ENCODE measurements at regions not wholly inside any gene's neighbourhood (a gene's known extent, or its start where the extent isn't known, plus 50 kb on each side); places are given as distances from the start of the nearest gene placed in this dataset.
"Not testable (repeated sequence)": the region's sequence is repeated elsewhere in the genome, so short reads cannot be mapped to it uniquely, and the experiment has no call there.

GRCh38 chr2:94602466-94602865 is 268.8 kb upstream of the TEKT4 start:
- Histone ChIP-seq H3K27me3 (ENCODE audit: insufficient read depth, low read length) (no peaks in the 10 kb centered on the region), H3K9me3 (ENCODE audit: insufficient read depth, low read depth, low read length) (peaks cover 43% of the 10 kb centered on the region), H3K36me3 (ENCODE audit: insufficient read depth, low read length) (no peaks in the 10 kb centered on the region), H3K27ac (ENCODE audit: low read depth, low read length) (no peak overlapping the region), H3K4me3 (ENCODE audit: low read length) (no peak overlapping the region), H3K9ac (ENCODE audit: low read depth, low read length) (no peak overlapping the region), H3K4me1 (ENCODE audit: insufficient read depth, low read length) (no peaks in the 10 kb centered on the region)
- 82% methylated on average over 7 of the region's 7 CpGs for whole genome bisulfite sequencing

- H3K36me3 ChIP-seq (ENCODE audit: insufficient read depth, low read length) = no peaks in the 10 kb centered on the region
- no peak overlapping the region for H3K27ac ChIP-seq (ENCODE audit: low read depth, low read length)
- H3K9ac ChIP-seq (ENCODE audit: low read depth, low read length) = no peak overlapping the region
- 95% methylated on average over 39 of the region's 39 CpGs for WGBS
- H3K4me1 ChIP-seq (ENCODE audit: insufficient read depth, low read length) = no peaks in the 10 kb centered on the region
- no peaks in the 10 kb centered on the region for H3K27me3 ChIP-seq (ENCODE audit: insufficient read depth, low read length)
- no peak overlapping the region for H3K4me3 ChIP-seq (ENCODE audit: low read length)
- H3K9me3 ChIP-seq (ENCODE audit: insufficient read depth, low read depth, low read length) = peaks cover 27% of the 10 kb centered on the region
Observed at GRCh38 chr2:94622113-94622618, 249.1 kb upstream of the TEKT4 start.

- not testable (repeated sequence) for H3K4me3 ChIP-seq (ENCODE audit: low read length); H3K36me3 ChIP-seq (ENCODE audit: insufficient read depth, low read length); H3K27me3 ChIP-seq (ENCODE audit: insufficient read depth, low read length); H3K9ac ChIP-seq (ENCODE audit: low read depth, low read length); H3K4me1 ChIP-seq (ENCODE audit: insufficient read depth, low read length); H3K27ac ChIP-seq (ENCODE audit: low read depth, low read length)
- peaks cover 11% of the 10 kb centered on the region; the same call in 1 of the 2 replicates for H3K9me3 ChIP-seq (ENCODE audit: insufficient read depth, low read depth, low read length)
- WGBS = no CpG with 5 or more reads among the region's 1 CpG
Observed at GRCh38 chr2:94628953-94629352, 242.3 kb upstream of the TEKT4 start.

- H3K9me3 ChIP-seq (ENCODE audit: insufficient read depth, low read depth, low read length); H3K4me1 ChIP-seq (ENCODE audit: insufficient read depth, low read length); H3K9ac ChIP-seq (ENCODE audit: low read depth, low read length); H3K27ac ChIP-seq (ENCODE audit: low read depth, low read length); H3K27me3 ChIP-seq (ENCODE audit: insufficient read depth, low read length); H3K4me3 ChIP-seq (ENCODE audit: low read length); H3K36me3 ChIP-seq (ENCODE audit: insufficient read depth, low read length): not testable (repeated sequence)
- WGBS = 80% methylated on average over 1 of the region's 2 CpGs
Observed at GRCh38 chr2:94641397-94641796, 229.8 kb upstream of the TEKT4 start.

GRCh38 chr2:94652131-94652530 is 219.1 kb upstream of the TEKT4 start:
- H3K27ac ChIP-seq (ENCODE audit: low read depth, low read length); H3K27me3 ChIP-seq (ENCODE audit: insufficient read depth, low read length); H3K4me1 ChIP-seq (ENCODE audit: insufficient read depth, low read length); H3K36me3 ChIP-seq (ENCODE audit: insufficient read depth, low read length); H3K9ac ChIP-seq (ENCODE audit: low read depth, low read length); H3K4me3 ChIP-seq (ENCODE audit: low read length): not testable (repeated sequence)
- peaks cover 13% of the 10 kb centered on the region for H3K9me3 ChIP-seq (ENCODE audit: insufficient read depth, low read depth, low read length)
- 81% methylated on average over 4 of the region's 5 CpGs for WGBS

- H3K4me3 ChIP-seq (ENCODE audit: low read length); H3K27ac ChIP-seq (ENCODE audit: low read depth, low read length); H3K36me3 ChIP-seq (ENCODE audit: insufficient read depth, low read length); H3K4me1 ChIP-seq (ENCODE audit: insufficient read depth, low read length); H3K9ac ChIP-seq (ENCODE audit: low read depth, low read length); H3K27me3 ChIP-seq (ENCODE audit: insufficient read depth, low read length): not testable (repeated sequence)
- H3K9me3 ChIP-seq (ENCODE audit: insufficient read depth, low read depth, low read length) = peaks cover 25% of the 10 kb centered on the region
- 77% methylated on average over 1 of the region's 1 CpG for WGBS
Observed at GRCh38 chr2:94669858-94670257, 201.4 kb upstream of the TEKT4 start.

GRCh38 chr2:94694236-94694635 is 177.0 kb upstream of the TEKT4 start:
- not testable (repeated sequence) for H3K9ac ChIP-seq (ENCODE audit: low read depth, low read length); H3K27ac ChIP-seq (ENCODE audit: low read depth, low read length); H3K4me1 ChIP-seq (ENCODE audit: insufficient read depth, low read length); H3K36me3 ChIP-seq (ENCODE audit: insufficient read depth, low read length); H3K27me3 ChIP-seq (ENCODE audit: insufficient read depth, low read length); H3K4me3 ChIP-seq (ENCODE audit: low read length)
- H3K9me3 ChIP-seq (ENCODE audit: insufficient read depth, low read depth, low read length) = peaks cover 23% of the 10 kb centered on the region
- WGBS = 100% methylated on average over 1 of the region's 3 CpGs

GRCh38 chr2:94708982-94709381 is 162.2 kb upstream of the TEKT4 start:
- H3K9me3 ChIP-seq (ENCODE audit: insufficient read depth, low read depth, low read length) = peaks cover 37% of the 10 kb centered on the region
- 52% methylated on average over 2 of the region's 2 CpGs for WGBS
- not testable (repeated sequence) for H3K36me3 ChIP-seq (ENCODE audit: insufficient read depth, low read length); H3K4me1 ChIP-seq (ENCODE audit: insufficient read depth, low read length); H3K27me3 ChIP-seq (ENCODE audit: insufficient read depth, low read length); H3K9ac ChIP-seq (ENCODE audit: low read depth, low read length); H3K27ac ChIP-seq (ENCODE audit: low read depth, low read length); H3K4me3 ChIP-seq (ENCODE audit: low read length)

- 82% methylated on average over 10 of the region's 11 CpGs for WGBS
Observed at GRCh38 chr2:94725543-94725942, 145.7 kb upstream of the TEKT4 start.

GRCh38 chr2:94735536-94735935 is 135.7 kb upstream of the TEKT4 start:
- not testable (repeated sequence) for H3K36me3 ChIP-seq (ENCODE audit: insufficient read depth, low read length); H3K9ac ChIP-seq (ENCODE audit: low read depth, low read length); H3K27ac ChIP-seq (ENCODE audit: low read depth, low read length); H3K4me1 ChIP-seq (ENCODE audit: insufficient read depth, low read length); H3K27me3 ChIP-seq (ENCODE audit: insufficient read depth, low read length); H3K4me3 ChIP-seq (ENCODE audit: low read length)
- peaks cover 18% of the 10 kb centered on the region; the same call in 1 of the 2 replicates for H3K9me3 ChIP-seq (ENCODE audit: insufficient read depth, low read depth, low read length)
- whole genome bisulfite sequencing = 95% methylated on average over 33 of the region's 34 CpGs

More at GRCh38 chr2:94725543-94725942, 145.7 kb upstream of the TEKT4 start:
- Histone ChIP-seq H3K4me1 (ENCODE audit: insufficient read depth, low read length) (no peaks in the 10 kb centered on the region), H3K27ac (ENCODE audit: low read depth, low read length) (no peak overlapping the region), H3K4me3 (ENCODE audit: low read length) (no peak overlapping the region), H3K27me3 (ENCODE audit: insufficient read depth, low read length) (no peaks in the 10 kb centered on the region), H3K9me3 (ENCODE audit: insufficient read depth, low read depth, low read length) (peaks cover 13% of the 10 kb centered on the region), H3K36me3 (ENCODE audit: insufficient read depth, low read length) (no peaks in the 10 kb centered on the region), H3K9ac (ENCODE audit: low read depth, low read length) (no peak overlapping the region)

GRCh38 chr2:94737145-94737544 is 134.1 kb upstream of the TEKT4 start:
- H3K27me3 ChIP-seq (ENCODE audit: insufficient read depth, low read length); H3K36me3 ChIP-seq (ENCODE audit: insufficient read depth, low read length); H3K4me3 ChIP-seq (ENCODE audit: low read length); H3K4me1 ChIP-seq (ENCODE audit: insufficient read depth, low read length); H3K9ac ChIP-seq (ENCODE audit: low read depth, low read length); H3K27ac ChIP-seq (ENCODE audit: low read depth, low read length): not testable (repeated sequence)
- 93% methylated on average over 15 of the region's 17 CpGs for WGBS
- H3K9me3 ChIP-seq (ENCODE audit: insufficient read depth, low read depth, low read length) = peaks cover 24% of the 10 kb centered on the region; the same call in 1 of the 2 replicates

GRCh38 chr2:94737736-94738342 is 133.4 kb upstream of the TEKT4 start:
- WGBS = 90% methylated on average over 24 of the region's 25 CpGs

More at GRCh38 chr2:94737736-94738342, 133.4 kb upstream of the TEKT4 start:
- not testable (repeated sequence) for H3K27ac ChIP-seq (ENCODE audit: low read depth, low read length); H3K4me3 ChIP-seq (ENCODE audit: low read length); H3K9ac ChIP-seq (ENCODE audit: low read depth, low read length); H3K4me1 ChIP-seq (ENCODE audit: insufficient read depth, low read length); H3K36me3 ChIP-seq (ENCODE audit: insufficient read depth, low read length); H3K27me3 ChIP-seq (ENCODE audit: insufficient read depth, low read length)
- H3K9me3 ChIP-seq (ENCODE audit: insufficient read depth, low read depth, low read length) = peaks cover 27% of the 10 kb centered on the region

Data from HUES64 (cell line).